ENCODE measurements at regions not wholly inside any gene's neighbourhood (a gene's known extent, or its start where the extent isn't known, plus 50 kb on each side); places are given as distances from the start of the nearest gene placed in this dataset.

- TF ChIP-seq ETS1 (IDR thresholded peaks at IDR 0.05) (no peak), NANOG (IDR thresholded peaks at IDR 0.05; ENCODE audit: borderline replicate concordance) (no peak), CTCF (conservative IDR thresholded peaks at IDR 0.05; ENCODE audit: low read depth in 2 of 2) (no peak), STAT1 (IDR thresholded peaks at IDR 0.05; ENCODE audit: unreplicated experiment) (no peak), ZNF331 (CRISPR knock-in tag; IDR thresholded peaks at IDR 0.05; ENCODE audit: low read depth) (no peak), POLR2AphosphoS5 (IDR thresholded peaks at IDR 0.05; ENCODE audit: low read depth) (no peak), EZH2phosphoT487 (IDR thresholded peaks at IDR 0.05; ENCODE audit: unreplicated experiment) (no peak), REST (IDR thresholded peaks at IDR 0.05; ENCODE audit: unreplicated experiment) (no peak), EZH2 (IDR thresholded peaks at IDR 0.05; ENCODE audit: low read depth, unreplicated experiment) (no peak), ZNF114 (CRISPR knock-in tag; IDR thresholded peaks at IDR 0.05) (no peak), JUNB (IDR thresholded peaks at IDR 0.05; ENCODE audit: unreplicated experiment) (no peak), CREB1 (CRISPR knock-in tag; IDR thresholded peaks at IDR 0.05; ENCODE audit: low read depth) (no peak)
- TF ChIP-seq, protein P1, sequence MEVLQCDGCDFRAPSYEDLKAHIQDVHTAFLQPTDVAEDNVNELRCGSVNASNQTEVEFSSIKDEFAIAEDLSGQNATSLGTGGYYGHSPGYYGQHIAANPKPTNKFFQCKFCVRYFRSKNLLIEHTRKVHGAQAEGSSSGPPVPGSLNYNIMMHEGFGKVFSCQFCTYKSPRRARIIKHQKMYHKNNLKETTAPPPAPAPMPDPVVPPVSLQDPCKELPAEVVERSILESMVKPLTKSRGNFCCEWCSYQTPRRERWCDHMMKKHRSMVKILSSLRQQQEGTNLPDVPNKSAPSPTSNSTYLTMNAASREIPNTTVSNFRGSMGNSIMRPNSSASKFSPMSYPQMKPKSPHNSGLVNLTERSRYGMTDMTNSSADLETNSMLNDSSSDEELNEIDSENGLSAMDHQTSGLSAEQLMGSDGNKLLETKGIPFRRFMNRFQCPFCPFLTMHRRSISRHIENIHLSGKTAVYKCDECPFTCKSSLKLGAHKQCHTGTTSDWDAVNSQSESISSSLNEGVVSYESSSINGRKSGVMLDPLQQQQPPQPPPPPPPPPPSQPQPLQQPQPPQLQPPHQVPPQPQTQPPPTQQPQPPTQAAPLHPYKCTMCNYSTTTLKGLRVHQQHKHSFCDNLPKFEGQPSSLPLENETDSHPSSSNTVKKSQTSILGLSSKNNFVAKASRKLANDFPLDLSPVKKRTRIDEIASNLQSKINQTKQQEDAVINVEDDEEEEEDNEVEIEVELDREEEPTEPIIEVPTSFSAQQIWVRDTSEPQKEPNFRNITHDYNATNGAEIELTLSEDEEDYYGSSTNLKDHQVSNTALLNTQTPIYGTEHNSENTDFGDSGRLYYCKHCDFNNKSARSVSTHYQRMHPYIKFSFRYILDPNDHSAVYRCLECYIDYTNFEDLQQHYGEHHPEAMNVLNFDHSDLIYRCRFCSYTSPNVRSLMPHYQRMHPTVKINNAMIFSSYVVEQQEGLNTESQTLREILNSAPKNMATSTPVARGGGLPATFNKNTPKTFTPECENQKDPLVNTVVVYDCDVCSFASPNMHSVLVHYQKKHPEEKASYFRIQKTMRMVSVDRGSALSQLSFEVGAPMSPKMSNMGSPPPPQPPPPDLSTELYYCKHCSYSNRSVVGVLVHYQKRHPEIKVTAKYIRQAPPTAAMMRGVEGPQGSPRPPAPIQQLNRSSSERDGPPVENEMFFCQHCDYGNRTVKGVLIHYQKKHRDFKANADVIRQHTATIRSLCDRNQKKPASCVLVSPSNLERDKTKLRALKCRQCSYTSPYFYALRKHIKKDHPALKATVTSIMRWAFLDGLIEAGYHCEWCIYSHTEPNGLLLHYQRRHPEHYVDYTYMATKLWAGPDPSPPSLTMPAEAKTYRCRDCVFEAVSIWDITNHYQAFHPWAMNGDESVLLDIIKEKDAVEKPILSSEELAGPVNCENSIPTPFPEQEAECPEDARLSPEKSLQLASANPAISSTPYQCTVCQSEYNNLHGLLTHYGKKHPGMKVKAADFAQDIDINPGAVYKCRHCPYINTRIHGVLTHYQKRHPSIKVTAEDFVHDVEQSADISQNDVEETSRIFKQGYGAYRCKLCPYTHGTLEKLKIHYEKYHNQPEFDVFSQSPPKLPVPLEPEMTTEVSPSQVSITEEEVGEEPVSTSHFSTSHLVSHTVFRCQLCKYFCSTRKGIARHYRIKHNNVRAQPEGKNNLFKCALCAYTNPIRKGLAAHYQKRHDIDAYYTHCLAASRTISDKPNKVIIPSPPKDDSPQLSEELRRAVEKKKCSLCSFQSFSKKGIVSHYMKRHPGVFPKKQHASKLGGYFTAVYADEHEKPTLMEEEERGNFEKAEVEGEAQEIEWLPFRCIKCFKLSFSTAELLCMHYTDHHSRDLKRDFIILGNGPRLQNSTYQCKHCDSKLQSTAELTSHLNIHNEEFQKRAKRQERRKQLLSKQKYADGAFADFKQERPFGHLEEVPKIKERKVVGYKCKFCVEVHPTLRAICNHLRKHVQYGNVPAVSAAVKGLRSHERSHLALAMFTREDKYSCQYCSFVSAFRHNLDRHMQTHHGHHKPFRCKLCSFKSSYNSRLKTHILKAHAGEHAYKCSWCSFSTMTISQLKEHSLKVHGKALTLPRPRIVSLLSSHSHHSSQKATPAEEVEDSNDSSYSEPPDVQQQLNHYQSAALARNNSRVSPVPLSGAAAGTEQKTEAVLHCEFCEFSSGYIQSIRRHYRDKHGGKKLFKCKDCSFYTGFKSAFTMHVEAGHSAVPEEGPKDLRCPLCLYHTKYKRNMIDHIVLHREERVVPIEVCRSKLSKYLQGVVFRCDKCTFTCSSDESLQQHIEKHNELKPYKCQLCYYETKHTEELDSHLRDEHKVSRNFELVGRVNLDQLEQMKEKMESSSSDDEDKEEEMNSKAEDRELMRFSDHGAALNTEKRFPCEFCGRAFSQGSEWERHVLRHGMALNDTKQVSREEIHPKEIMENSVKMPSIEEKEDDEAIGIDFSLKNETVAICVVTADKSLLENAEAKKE (CRISPR knock-in tag; IDR thresholded peaks at IDR 0.05) = no peak
- Mint-ChIP-seq H3K36me3 (ENCODE audit: low read depth) (peaks cover 4% of the 10 kb centered on the region; the same call in 1 of the 3 replicates), H3K9me3 (no peaks in the 10 kb centered on the region; the same call in 2 of the 3 replicates), H3K27ac (no peak overlapping the region), H3K27me3 (ENCODE audit: insufficient read depth, low read depth, poor library complexity) (peaks cover 4% of the 10 kb centered on the region), H3K4me1 (peaks cover 8% of the 10 kb centered on the region; the same call in 1 of the 3 replicates), H3K4me3 (no peak overlapping the region)
- H3K36me3 ChIP-seq (ENCODE audit: insufficient read depth) = no peaks in the 10 kb centered on the region
- H3F3A ChIP-seq (replicated peaks; ENCODE audit: low read depth) = no peaks in the 10 kb centered on the region
- no peaks in the 10 kb centered on the region for H3K27me3 ChIP-seq (ENCODE audit: insufficient read depth)
- no peak overlapping the region for H3K27ac ChIP-seq (ENCODE audit: low read depth)
- no peak for DNase-seq (ENCODE audit: low spot score)
- H2AFZ ChIP-seq = no peak overlapping the region
- no peaks in the 10 kb centered on the region for H3K79me2 ChIP-seq (replicated peaks; ENCODE audit: insufficient read depth)
- H3K4me2 ChIP-seq = no peak overlapping the region
- no peaks in the 10 kb centered on the region for H4K20me1 ChIP-seq (replicated peaks; ENCODE audit: insufficient read depth)
- no peaks in the 10 kb centered on the region for H3K4me1 ChIP-seq (ENCODE audit: insufficient read depth)
- peaks cover 2% of the 10 kb centered on the region; the same call in 1 of the 2 replicates for H3K9me2 ChIP-seq (ENCODE audit: insufficient read depth)
- no peak for ATAC-seq
- H3K4me3 ChIP-seq = no peak overlapping the region
Observed at GRCh38 chr7:84781838-84782237, 405.0 kb downstream of the SEMA3D start.

Measured in GM23338 (cell line).